ENCODE measurements at regions not wholly inside any gene's neighbourhood (a gene's known extent, or its start where the extent isn't known, plus 50 kb on each side); places are given as distances from the start of the nearest gene placed in this dataset.

DNA sequence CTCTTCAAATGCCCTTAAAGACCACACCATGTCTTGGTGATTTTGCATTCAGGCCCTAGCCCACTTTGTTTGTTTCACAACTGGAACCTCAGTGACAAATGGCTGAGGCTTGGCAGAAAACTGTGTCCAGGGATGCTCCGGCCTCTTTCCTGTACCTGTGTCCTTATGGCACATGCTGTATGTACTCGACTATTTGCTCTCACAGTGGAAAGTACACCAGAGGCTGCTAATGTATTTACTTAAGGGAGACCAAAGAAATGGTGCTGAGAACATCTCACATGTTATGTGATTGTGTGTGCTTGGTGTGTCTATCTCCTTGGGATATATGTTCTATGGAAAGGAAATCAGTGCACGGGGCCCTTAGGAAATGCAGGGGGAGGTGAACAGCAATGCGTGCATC lies 263.3 kb downstream of the GADD45G start:
- H3K27me3 ChIP-seq = no peaks in the 10 kb centered on the region
- TF ChIP-seq POLR2A (IDR thresholded peaks at IDR 0.05) = no peak
- TF ChIP-seq, protein P1, sequence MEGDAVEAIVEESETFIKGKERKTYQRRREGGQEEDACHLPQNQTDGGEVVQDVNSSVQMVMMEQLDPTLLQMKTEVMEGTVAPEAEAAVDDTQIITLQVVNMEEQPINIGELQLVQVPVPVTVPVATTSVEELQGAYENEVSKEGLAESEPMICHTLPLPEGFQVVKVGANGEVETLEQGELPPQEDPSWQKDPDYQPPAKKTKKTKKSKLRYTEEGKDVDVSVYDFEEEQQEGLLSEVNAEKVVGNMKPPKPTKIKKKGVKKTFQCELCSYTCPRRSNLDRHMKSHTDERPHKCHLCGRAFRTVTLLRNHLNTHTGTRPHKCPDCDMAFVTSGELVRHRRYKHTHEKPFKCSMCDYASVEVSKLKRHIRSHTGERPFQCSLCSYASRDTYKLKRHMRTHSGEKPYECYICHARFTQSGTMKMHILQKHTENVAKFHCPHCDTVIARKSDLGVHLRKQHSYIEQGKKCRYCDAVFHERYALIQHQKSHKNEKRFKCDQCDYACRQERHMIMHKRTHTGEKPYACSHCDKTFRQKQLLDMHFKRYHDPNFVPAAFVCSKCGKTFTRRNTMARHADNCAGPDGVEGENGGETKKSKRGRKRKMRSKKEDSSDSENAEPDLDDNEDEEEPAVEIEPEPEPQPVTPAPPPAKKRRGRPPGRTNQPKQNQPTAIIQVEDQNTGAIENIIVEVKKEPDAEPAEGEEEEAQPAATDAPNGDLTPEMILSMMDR (IDR thresholded peaks at IDR 0.05) = no peak
- no peaks in the 10 kb centered on the region for H3K9me3 ChIP-seq
- no peak overlapping the region for H3K27ac ChIP-seq
- intact Hi-C loops (cut with DNase I; ENCODE audit: low total_unique reads) = no loop called here
- H3K36me3 ChIP-seq = no peaks in the 10 kb centered on the region
- H3K4me1 ChIP-seq = peaks cover 0 to 3% of the 10 kb centered on the region in 2 donors
- DNase-seq = no peak
- H3K4me3 ChIP-seq = no peak overlapping the region

DNA sequence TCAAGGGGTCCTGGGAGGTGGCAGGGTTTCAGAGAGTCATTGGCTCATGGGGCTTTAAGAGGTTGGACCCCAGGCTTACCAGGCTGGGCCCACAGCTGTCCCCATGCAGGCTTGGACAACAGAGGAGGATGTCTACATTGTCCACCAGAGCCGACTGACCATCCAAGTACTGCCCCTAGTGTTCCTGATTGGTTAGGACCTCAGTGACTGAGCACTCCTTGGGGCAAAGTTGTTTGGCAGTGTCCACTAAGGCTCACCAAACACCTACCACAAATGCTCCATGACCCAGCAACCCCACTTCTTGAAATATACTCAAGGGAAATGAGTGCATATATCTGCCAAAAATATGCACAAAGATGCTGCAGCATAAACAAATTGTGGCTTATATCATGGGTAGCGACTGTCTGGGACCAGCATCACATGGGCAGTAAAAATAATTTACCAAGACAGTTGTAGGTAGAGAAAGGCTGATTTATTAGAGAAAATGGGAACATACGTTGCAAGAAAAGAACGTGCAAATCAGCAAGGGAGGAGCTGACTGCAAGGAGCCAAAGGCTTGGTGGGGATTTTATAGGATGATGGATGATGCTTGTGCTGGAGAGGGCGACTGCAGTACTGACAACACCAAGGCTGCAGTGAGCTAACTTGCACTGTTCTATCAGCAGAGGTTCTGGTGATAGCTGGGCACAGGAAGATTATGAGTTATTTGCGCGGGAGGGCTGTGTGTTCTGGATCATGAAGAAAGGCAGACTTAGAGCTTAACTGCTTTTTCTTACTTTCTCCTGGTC lies 265.2 kb downstream of the GADD45G start:
- Histone ChIP-seq H3K4me3 (no peak overlapping the region), H3K9me3 (no peaks in the 10 kb centered on the region), H3K27me3 (no peaks in the 10 kb centered on the region), H3K4me1 (peaks cover 0 to 6% of the 10 kb centered on the region in 2 donors), H3K27ac (peak overlapping the region; percentile 39 to 67), H3K36me3 (no peaks in the 10 kb centered on the region)
- intact Hi-C loops (cut with DNase I; ENCODE audit: low total_unique reads) = no loop called here
- TF ChIP-seq, protein P1 (IDR thresholded peaks at IDR 0.05) = no peak
- TF ChIP-seq POLR2A (IDR thresholded peaks at IDR 0.05) = no peak
- DNase-seq = peak; percentile 33 to 50

DNA sequence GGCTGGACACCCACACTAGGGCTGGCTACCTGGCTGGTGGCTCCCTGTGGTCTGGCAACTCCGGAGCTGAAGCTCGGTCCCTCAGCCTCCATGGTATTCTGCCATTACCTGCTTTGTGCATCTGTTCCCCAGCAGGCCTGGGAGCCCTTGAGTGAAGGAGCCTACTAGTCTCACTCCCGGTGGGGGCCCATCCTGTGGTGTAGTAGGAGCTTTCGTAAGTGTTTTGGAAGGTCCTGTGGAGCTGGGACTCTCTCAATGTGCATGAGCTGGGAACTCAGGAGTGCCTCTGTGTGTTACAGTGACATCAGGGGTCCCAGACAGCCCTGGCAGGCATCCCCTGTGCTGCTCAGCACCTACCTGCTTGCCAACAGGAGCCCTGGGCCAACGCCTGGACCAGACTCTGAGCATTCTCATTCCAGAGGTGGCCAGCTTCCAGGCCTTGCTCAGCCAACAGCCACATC lies 267.1 kb downstream of the GADD45G start:
- no peaks in the 10 kb centered on the region for H3K27me3 ChIP-seq
- H3K9me3 ChIP-seq = no peaks in the 10 kb centered on the region
- no peak for TF ChIP-seq POLR2A (IDR thresholded peaks at IDR 0.05)
- TF ChIP-seq, protein P1 (IDR thresholded peaks at IDR 0.05) = no peak
- H3K4me3 ChIP-seq = no peak overlapping the region
- peaks cover 0 to 6% of the 10 kb centered on the region in 2 donors for H3K4me1 ChIP-seq
- H3K36me3 ChIP-seq = no peaks in the 10 kb centered on the region
- no peak overlapping the region for H3K27ac ChIP-seq
- intact Hi-C loops (cut with DNase I; ENCODE audit: low total_unique reads) = no loop called here
- peak; percentile 12 to 13 for DNase-seq

DNA sequence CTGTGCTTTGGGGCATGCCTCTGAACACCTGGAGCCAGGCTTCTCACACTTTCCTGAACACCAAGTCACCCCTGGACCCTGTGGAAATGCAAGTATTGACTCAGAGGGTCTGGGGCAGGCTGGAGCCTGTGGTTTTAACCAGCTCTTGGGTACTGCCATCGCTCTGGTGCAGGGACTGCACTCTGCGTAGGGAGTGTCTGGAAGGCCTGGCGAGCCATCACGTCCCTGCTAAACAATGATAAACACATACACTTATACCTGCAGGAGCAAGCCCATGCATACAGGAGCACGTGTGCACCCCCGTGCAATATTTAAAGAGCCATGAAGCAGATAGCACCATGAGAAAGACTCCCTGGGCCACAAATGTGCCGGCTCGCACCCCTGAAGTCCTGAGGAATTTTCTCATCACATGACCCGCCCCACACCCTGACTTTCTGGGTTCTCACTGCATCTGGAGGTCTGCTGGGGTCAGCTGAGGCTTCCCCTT lies 267.7 kb downstream of the GADD45G start:
- intact Hi-C loops (cut with DNase I; ENCODE audit: low total_unique reads) = no loop called here
- DNase-seq = peak; percentile 10
- no peaks in the 10 kb centered on the region for H3K36me3 ChIP-seq
- peak overlapping the region; percentile 14 to 35 for H3K27ac ChIP-seq
- no peak overlapping the region for H3K4me3 ChIP-seq
- no peaks in the 10 kb centered on the region for H3K27me3 ChIP-seq
- H3K9me3 ChIP-seq = no peaks in the 10 kb centered on the region
- no peak for TF ChIP-seq POLR2A (IDR thresholded peaks at IDR 0.05)
- TF ChIP-seq, protein P1 (IDR thresholded peaks at IDR 0.05) = no peak
- peaks cover 0 to 6% of the 10 kb centered on the region in 2 donors for H3K4me1 ChIP-seq
